ENCODE measurements at regions not wholly inside any gene's neighbourhood (a gene's known extent, or its start where the extent isn't known, plus 50 kb on each side); places are given as distances from the start of the nearest gene placed in this dataset.
"Not testable (repeated sequence)": the region's sequence is repeated elsewhere in the genome, so short reads cannot be mapped to it uniquely, and the experiment has no call there.

DNA sequence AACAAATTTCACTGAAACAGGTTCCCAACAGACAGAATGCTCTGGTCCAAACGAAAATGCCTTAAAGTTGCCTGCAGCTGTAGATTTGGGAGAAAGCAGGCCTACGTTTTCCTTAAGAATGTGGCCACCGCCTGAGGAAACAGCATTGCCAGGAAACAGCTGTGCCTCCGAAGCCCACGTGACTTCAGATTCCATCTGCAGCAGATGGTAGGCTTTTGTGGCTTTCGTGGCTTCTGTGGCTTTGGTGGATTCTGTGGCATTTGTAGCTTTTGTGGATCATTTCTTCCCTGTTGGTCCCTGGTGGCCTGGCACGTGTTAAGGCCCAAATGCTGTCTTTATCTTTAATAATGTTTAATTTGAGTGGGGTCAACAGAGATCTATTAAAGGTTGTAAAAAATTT, 222.9 kb downstream of the TTLL2 start:
- no peak for DNase-seq

DNA sequence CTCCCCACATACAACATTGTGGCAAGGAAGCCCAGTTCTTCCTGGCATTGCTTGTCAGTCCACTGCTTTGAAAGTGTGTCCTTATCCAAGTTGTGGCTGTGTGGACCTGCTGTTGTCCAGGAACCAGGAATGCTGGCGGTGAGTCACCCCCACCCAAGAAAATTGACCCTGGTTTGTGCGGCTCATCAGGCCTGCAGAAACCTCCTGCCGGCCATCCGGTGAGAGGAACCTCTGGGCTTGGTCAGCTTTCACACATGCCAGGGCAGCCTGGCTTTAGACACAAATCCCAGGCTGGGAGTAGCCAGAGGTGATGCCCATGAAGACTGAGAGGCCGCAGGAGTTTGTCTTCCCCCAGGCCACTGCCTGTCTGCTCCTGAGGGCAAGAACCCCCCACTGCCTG, 223.6 kb downstream of the TTLL2 start:
- no peak for DNase-seq

DNA sequence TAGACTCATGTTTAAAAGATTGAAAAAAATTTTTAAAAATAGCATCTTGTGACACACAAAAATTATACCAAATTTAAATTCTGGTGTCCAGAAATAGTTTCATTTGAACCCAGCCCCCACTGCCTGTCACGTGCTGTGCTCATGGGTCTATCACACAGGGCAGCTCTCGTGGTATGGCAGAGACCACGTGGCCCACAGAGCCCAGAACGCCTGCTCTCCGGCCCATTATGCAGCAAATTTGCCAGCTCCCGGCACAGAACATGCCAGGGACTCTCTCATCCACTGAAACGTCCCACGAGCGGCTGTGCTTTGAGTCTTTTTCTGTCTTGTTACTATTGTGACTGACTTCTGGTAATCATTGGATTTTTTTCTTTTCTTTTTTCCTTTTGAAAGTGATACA, 224.3 kb downstream of the TTLL2 start:
- DNase-seq: peak in 1 of 2 donors; percentile 32

DNA sequence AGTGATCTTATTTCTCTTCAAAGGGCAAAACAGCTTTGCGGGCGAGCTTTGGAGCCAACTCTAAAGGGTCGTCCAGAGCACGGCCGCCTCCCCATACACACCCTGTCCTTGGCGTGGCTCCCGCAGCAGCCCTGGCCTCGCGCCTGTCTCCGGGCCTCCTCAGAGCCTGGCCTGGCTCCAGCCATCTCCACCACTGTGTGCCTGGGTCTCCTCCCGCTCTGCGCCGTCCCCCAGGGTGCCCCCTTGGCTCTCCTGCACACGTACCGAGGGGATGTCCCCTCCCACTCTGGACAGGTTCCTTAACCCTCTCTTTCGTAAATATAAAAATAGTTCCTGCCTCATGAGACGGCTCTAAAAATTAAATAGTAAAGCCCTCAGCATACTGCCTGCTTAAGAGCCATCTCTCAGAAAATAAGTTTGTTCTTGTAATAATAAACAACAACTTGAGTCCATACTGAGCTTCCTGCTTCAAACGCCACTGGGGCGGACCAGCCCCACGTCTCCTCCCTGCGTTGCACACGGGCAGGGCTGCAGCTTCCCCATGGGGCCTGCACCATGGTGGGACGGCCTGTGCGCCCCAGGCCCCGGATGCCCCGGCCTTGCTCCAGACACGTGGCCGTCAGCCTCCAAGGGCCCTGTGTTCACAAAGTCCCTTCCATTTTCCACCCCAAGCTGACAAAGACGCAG, 226.2 kb downstream of the TTLL2 start:
- peak; percentile 58 to 62 for DNase-seq

DNA sequence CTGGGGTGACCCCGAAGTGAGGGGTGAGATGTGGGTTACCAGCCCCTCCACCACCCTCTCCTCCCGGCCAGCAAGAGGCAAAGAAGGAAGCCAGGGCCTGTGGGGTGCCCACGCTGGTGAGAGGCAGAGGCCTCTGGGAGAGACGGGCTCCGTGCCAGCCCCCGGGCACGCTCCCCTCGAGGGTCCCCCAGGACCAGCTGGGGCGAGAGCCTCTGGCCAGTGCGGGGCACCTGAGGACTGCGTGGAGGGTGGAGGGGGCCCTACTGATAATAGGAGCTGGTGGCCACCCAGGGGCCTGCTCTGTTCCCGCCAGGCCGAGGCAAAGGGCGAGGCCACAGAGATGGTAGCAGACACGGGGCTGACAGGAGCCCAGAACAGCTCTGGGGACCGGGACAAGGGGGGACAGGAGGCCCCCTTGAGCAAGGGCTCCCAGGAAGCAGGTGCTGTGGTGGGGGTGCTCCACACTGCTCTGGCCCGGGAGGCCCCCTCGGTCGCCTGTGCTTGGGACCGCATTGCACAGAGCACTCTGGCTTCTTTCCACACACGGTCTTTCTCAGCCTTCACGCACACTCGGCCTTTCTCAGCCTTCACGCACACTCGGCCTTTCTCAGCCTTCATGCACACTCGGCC, 226.9 kb downstream of the TTLL2 start:
- no peak for DNase-seq

DNA sequence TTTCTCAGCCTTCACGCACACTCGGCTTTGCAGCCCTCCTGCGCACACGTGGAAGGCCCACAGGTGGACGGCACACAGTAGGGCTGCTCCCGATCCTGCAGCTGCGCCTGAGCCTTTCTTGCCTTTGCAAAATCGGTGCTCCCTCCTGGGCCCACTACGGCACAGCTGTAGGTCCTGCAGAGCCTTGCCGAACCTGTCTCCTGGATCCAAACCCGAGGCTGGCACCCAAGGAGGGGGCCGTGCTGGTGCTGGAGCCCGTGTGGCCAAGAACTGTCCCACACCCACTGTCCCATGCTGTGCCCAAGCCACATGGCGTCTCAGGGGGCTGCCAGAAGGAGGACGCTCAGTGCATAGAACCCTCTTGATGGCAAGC, 227.4 kb downstream of the TTLL2 start:
- no peak for DNase-seq

DNA sequence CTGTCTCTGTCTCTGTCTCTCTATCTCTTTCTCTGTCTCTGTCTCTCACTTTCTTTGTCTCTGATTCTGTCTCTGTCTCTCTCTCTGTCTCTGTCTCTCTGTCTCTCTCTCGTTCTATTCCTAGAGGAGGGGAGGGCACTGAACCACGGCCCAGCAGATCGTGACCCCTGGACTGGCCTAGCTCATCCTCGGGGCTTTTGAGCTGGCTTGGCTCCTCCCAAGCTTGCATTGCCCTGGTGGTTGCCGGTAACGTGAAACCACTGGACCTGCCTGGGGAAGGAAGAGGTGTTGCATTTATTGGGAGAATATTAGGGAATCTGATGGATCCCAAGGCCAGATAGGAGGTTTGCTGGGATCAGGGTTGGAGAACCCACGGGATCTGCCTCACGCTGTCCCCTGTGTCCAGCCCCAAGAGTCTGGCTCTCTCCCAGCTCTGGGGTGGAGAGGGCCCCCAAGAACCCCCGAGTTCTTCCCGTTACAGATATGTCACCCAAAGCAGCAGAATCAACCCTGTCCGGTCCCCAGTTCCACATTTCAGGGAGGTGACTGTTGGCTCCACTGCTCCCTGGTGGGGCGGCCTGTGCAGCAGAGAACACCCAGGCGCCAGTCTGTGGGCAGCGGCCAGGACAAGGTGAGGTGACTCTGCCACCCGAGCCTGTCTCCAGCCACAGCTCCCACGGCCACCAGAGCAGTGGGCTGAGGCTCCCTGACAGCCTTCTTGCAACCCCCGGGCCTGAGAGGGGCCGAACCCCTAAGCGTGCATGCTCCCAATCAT, 228.3 kb downstream of the TTLL2 start:
- DNase-seq: no peak

DNA sequence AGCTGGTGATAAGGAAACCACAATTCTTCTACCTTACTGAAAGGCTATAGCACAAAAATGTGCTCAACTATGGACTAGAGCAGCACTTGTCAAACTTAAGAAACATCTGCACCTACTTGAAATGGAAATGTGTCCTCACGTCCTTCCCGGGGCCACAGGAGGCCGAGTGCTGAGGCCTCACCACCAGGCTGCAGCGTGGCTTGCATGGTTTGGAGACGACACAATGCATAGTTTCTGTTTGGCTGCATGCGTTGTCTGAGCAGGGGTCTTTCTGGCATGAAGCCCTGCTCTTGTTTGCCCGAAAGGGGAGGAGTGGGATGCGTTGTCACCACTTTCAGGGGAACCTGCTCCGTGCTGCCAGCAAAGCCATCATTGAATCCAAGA, 228.8 kb downstream of the TTLL2 start:
- no peak for DNase-seq

DNA sequence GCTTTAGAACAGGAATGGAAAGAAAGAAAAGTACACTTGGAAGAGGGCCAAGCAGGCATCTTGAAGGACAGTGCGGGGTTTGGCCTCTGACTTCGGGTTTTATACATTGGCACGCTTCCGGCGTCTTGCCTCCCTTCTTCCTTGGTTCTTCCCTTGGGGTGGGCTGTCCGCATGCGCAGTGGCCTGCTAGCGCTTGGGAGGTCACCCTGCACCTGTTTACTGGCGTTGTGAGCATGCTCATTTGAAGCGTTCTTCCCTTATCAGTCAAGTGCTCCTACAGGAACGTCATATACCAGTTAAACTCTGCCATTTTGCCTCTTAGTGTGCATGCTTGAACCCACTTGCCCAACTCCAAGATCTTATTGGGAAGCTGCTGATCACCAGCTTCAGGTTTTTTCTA, 230.0 kb downstream of the TTLL2 start:
- DNase-seq: no peak

DNA sequence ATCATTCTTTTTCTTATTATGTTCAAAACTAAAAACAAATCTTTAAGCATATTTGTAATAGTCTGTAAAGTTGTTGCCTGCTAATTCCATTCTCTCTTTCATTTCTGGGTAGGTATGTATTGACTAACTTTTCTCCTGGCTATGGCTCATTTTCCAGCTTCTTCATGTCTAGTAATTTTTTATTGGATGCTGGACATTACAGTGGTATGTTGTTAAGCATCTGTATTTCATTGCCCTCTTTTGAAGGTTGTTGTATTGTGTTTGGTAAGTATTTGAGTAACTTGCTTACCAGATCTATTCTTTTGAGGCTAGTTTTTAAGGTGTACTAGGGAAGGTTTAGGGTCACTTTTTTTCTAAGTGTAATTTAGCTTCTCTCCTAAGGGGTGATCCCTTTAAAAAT, 230.9 kb downstream of the TTLL2 start:
- no peak for DNase-seq

DNA sequence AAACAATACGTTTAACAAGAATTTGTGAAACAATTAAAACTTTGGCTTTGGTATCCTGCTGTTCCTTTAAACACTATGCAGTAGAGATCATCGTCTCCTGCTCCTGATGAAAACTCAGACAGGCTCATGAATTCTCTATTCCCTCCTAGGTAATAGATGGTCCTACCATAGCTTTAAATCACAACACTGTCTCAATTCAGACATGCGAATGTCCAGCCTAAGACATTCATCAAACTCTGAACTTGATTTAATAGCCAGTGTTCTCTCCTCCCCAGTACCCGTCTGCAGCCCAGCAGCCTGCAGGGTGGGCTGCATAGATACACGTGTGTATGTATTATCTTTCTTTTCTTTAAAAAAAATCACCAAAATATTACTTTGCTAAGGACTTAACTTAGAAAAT, 232.8 kb downstream of the TTLL2 start:
- DNase-seq: no peak

DNA sequence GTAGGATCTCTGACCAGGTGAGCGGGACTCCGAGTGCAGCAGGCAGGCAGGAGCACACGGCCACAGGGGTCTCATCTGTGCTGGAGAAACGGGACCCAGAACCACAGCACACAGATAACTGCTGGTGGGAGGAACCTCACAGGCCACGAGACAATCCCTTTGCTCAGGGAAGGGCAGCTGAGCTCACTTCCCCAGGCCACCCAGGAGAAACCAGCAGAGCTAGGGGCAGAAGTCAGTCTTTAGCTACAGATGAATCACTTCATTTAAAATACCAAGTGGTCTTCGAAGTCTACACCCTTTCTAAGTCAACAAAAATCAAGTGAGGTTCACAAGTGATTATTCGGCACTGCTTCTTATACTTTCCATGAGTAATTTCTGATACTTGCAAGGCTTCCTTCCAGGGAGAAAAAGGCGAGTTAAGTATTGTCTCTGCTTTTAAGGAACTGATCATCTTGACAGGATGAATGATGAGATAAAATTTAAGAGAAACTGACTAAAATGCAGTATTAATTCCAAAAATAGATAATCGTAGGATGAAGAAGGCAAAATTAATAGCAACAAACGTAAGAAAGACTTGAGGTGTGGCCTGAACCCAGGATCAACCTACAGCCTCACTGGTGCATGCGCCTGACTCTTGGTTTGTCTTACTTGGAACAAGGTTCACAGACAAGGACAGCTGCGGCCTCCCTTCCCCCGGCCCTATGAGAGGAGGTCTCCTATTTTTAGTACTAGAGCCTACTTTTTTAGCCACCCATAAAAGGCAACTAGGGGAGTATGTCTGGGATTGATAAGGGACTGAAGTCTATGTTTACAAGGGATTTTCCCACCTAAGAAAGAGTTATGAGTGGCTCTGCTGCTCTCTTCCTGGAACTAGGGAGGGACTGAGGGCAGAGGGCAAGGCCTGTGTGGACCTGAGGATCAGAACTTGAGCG, 233.6 kb downstream of the TTLL2 start:
- DNase-seq: no peak

DNA sequence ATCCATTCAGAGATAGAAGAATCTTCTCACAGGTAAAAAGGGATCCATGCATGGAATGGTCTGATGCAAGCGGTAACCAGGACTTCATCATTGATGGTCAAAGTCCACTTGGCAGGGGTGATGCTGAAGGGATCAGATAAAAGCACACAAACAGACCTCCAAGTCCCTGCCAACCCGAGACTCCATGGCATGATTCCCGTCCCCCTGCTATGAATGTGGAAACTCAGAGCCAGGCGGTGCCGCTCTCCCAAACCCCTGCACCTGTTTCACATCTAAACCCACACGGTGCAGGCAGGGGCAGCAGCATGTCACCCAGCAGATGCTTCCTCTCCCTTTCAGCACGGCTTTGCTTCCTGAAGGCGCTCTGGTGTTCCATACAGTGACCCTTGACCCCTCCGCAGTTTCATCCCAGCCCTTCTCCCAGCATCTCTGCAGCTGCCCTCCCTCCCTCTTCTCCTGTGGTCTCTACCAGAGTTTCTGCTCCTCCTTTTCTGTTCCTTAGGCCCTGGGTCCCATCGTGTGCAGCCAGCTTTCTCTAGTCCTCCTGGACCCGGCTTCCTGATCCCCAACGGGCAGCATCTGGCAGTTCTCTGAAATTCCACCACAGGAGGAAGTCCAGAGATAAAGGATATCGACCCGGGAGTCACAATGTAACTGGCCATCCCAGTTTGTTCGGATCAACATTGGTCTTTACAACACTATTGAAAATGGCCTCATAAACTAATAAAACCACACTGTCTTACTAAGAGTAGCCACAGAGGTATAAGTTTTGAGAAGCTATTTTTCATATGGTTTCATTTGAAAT, 235.0 kb downstream of the TTLL2 start:
- DNase-seq: no peak

DNA sequence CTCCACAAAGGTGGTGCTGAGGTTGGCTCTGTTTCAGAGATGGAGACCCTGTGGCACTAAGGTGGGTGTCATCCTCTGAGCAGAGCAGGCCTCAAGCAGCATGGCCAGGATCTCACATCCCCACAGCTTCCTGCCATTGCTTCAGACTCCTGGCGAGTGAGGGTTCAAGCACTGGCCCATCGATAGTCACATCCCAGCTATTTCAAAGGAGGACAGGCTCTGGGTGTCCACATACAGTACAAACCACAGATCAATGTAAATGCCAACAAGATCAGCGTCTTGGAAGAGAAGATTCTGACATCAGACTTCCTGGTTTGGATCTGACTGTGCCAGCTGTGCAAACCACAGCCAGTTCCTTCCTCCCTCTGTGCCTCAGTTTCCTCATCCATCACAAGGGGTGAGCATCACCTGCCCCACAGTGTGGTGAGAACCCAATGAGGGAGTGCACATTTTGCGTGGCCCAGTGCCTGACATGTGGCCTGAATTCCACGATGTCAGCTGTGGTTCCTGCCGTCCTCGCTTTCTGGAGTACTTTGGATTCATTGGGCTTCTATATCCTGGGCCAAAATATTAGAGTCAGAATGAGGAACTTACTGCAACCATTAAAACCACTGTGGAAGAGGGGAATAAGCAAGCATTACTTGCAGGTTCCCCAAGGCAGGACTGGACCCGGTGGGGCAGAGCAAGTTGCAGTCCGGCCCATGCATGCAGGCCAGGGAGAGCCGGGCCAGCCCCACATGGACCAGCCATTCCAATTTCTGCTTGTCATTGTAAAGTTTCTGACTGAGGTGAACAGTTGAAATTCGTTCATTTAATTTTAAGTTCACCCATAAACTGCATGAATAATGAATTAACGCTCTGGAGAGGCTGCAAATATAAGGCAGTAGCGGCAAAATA, 236.0 kb downstream of the TTLL2 start:
- DNase-seq: no peak

DNA sequence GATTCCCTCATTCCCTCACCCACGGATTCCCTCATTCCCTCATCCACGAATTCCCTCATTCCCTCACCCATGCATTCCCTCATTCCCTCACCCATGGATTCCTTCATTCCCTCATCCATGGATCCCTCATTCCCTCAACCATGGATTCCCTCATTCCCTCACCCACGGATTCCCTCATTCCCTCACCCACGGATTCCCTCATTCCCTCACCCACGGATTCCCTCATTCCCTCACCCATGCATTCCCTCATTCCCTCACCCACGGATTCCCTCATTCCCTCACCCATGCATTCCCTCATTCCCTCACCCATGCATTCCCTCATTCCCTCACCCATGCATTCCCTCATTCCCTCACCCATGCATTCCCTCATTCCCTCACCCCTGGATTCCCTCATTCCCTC, 238.0 kb downstream of the TTLL2 start:
- DNase-seq: not testable (repeated sequence)

DNA sequence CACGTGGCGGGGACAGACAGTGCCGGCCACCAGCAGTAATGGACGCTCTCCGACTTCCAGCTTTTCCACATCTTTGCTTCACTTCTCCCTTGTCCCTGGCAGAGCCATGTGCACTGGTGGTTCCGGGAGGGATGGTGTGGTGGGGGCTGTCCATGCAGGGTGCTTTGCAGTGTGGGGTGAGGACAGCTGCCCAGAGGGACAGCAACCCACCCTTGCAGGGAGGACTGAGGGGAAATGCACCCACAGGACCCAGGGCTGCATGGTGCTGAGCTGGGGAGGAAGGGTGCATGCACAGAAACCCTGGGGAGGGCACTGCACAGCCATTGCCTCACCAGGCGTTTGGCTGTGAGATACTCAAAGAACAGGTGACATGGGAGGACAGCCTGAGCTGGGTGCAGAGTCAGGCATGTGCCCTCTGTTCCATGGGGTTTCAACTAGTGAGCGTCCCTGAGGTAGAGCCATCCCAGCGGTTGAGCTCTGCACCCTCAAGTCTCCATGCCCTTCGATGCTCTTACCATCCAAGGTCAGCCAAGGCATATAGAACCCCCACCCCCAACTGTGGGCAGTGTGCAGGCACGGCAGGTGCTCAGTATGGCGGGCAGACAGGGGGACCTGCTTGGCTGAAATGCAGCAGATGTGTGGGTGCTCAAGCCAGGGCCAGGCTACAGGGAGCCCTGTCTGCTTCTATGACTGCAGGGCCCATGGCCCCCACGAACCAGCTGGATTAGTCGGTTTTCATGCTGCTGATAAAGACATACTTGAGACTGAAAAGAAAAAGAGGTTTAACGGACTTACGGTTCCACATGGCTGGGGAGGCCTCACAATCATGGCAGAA, 239.7 kb downstream of the TTLL2 start:
- DNase-seq: no peak

DNA sequence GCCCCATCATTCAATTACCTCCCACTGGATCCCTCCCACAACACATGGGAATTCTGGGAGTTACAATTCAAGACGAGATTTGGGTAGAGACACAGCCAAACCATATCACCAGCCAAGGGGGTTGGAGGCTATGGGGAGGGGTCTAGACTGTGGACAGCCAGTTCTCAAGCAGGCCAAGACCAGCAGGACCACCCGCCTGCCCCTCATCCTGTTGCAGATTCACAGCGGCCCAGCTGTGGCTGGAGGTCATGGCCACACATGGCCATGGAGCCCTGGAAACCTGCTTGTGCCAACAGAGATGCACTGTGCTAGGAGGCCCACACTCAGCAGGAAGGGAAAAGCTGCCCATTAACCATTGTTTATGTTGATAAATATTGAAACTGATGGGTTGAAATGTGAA, 240.5 kb downstream of the TTLL2 start:
- DNase-seq: no peak

DNA sequence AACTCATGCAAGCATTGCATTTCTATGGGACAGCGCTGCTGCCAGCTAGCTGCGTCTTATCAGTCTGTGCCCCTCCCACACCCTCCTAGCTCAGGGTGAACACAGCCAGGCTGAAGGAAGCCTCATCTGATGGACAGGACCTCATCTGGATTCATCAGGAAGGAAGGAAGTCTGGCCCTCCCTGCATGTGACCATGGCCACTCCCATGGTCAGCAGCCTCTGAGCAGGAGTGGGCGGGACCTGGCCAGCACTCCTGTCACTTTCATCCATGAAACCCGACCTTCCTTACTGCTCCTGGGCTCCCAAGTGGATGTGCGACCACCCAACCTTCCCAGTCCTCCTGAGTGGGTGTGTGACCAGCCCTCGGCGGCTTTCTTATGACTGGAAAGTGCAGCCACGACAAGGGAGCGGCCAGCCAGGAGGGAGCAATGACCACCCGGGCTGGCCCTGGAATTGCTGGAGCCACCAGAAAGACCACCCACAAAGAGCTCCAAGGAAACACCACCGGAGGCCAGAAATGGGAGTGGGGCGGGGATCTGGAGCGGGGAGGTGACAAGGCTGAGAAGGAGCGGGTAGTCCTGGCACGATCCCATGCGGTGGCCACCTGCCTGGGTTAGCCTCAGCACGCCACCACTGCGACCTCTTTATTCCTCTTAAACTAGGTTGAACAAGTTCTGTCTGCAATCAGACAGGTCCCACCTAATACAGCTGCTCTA, 241.2 kb downstream of the TTLL2 start:
- no peak for DNase-seq

DNA sequence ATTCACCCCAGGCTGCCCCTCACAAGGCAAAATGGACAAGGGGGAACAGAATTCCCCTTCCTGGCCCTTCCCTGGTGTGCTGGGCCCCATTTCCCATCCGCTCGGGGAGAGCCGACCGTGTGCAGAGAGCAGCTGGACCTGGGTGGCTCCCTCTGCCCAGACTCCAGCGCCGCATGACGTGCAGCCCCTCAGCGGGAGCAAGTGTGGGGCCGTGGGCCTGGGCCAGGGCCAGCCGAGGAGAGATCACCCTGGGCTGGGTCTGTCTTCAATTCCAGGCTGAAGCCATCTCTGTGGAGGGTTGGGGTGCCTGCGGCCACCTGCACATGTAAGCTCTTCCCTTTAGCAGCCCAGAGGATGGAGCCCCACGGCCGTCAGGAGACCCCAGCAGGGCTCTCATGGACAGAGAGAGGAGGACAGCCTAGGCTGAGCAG, 241.8 kb downstream of the TTLL2 start:
- DNase-seq: no peak

Measured in hippocampal formation (tissue), 2 donors.